Right lobe of liver (tissue), 6 donors: ENCODE measurements at regions not wholly inside any gene's neighbourhood (a gene's known extent, or its start where the extent isn't known, plus 50 kb on each side); places are given as distances from the start of the nearest gene placed in this dataset.

ENCODE experiments used
- ATAC-seq, 4 donors: fragments of 200-7000 bp; cut with Tn5 transposase; one replicate each; pipeline ENCODE4 v1.9.1; 2020; ENCODE audit warnings: mild to moderate bottlenecking in 4 of 4, moderate library complexity in 4 of 4
- DNase-seq, 3 donors: peaks; one replicate each; pipeline ENCODE4 v3.0.0-alpha.2; 2020
- H3K27ac ChIP-seq, 3 donors: fragments of 200-600 bp; one replicate each; pipeline ENCODE4 v1.8.0; 2022
- H3K27me3 ChIP-seq, 2 donors: fragments of 200-600 bp; one replicate each; pipeline ENCODE4 v1.8.0; 2022
- H3K36me3 ChIP-seq, 4 donors: fragments of 200-600 bp; sonication (generic) in 1 of 4; one replicate each; pipeline versions ENCODE4 v1.5.1 to v1.8.0; 2017 to 2022; ENCODE audit warnings: control low read depth in 1 of 4
- H3K4me1 ChIP-seq, 4 donors: fragments of 200-600 bp; sonication (generic) in 1 of 4; one replicate each; pipeline versions ENCODE4 v1.5.1 to v1.8.0; 2017 to 2022; ENCODE audit warnings: control low read depth in 1 of 4
- H3K4me3 ChIP-seq, 3 donors: fragments of 200-600 bp; one replicate each; pipeline ENCODE4 v1.8.0; 2022
- H3K9me3 ChIP-seq, 4 donors: fragments of 200-600 bp; sonication (generic) in 1 of 4; one replicate each; pipeline versions ENCODE4 v1.5.1 to v1.8.0; 2017 to 2022; ENCODE audit warnings: control low read depth in 1 of 4
- CTCF ChIP-seq, 4 donors: fragments of 200-600 bp in 3 of 4; fragments of 450-650 bp in 1 of 4; IDR thresholded peaks; one replicate each; pipeline versions ENCODE4 v1.5.1 to v1.8.0; 2016 to 2022; ENCODE audit warnings: antibody characterized with exemption in 4 of 4, mild to moderate bottlenecking in 2 of 4
- POLR2A ChIP-seq: fragments of 450-650 bp; IDR thresholded peaks from one replicate; pipeline ENCODE4 v1.6.1; 2017; ENCODE audit warnings: antibody characterized with exemption, mild to moderate bottlenecking
- WGBS: methylation state at CpG from one replicate; pipeline ENCODE4 v1.1.6; 2018; ENCODE audit warnings: low coverage, low lambda C conversion rate; ENCODE audit not compliant: insufficient coverage; ENCODE audit errors: missing lambda C conversion rate; 5-methylcytosine and 5-hydroxymethylcytosine counted together
- intact Hi-C, 2 donors: fragments of 100-400 bp; cut with DNase I; formaldehyde crosslinking; loops; one replicate each; pipeline versions ENCODE4 v1.11.2 to v1.14.1; 2022
- donor health status: DM: no; HTN: yes; CAD: no.
- donor health status: DM: no; HTN: no; CAD: no.
- donor health status: DM: no; HTN: no; CAD: no.
- donor health status: DM: no; HTN: yes; CAD: no.
- donor health status: DM: no; HTN: yes; CAD: no.

DNA sequence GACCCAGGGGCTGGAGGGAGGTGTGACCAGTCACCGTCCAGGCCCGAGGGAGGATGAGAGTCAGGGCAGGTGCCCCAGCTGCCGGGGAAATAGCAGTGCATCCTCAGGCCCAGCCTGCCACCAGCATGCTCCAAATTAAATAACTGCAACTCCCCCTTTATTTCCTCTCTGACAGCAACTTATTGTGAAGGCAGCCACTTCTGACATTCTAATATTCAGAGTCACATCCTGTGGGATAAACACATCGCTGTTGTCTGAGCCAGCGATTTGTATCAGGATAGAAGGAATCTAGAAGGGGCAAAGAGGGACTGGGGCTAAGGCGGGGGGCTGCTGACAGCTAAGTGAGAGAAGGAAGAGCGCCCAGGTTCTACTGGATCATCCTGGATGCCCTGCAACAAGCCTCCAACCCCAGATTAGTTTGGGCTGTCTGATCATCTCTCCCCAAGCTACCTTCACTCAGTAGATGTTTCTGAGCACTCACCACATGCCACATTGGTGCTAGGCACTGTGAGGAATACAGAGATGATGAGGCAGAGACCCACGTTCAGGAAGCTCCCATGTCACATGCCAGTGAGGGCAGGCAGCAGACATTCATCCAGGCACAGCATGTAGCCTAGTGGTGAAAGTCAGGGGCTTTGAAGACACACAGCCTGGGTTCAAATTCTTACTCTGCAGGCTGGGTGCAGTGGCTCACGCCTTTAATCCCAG lies 214.1 kb downstream of the BUD13 start:
- Histone ChIP-seq H3K4me1 (no peaks in the 10 kb centered on the region), H3K27me3 (no peaks in the 10 kb centered on the region), H3K27ac (no peak overlapping the region), H3K36me3 (no peaks in the 10 kb centered on the region), H3K4me3 (no peak overlapping the region), H3K9me3 (no peaks in the 10 kb centered on the region)
- no peak for ATAC-seq
- DNase-seq, result no peak
- WGBS, result 53% methylated on average over 5 of the region's 9 CpGs
- intact Hi-C loops, result no loop called here
- TF ChIP-seq CTCF (IDR thresholded peaks at IDR 0.05), result no peak
- TF ChIP-seq POLR2A, result no peak

DNA sequence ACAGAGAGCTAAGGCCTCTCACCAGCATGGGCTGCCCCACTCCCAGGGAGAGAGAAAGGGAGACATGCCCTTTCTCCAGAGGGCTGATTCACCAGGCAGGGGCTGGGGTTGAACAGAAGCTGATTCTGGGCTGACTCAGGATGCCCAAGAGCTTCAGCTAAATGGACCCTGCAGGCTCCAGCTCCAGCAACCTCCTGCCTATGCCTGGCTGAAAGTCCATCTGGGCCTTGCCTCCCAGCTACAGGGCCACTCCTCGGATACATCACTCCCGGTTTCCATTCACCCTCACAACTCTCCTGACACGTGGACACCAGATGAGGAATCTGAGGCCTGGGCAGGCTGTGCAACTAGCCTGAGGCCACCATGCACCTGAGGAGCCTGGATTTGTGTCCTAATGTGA lies 215.5 kb downstream of the BUD13 start:
- peak in 1 of 4 donors; percentile 7 for ATAC-seq
- H3K36me3 ChIP-seq, result no peaks in the 10 kb centered on the region
- 83% methylated on average over 2 of the region's 3 CpGs for WGBS

DNA sequence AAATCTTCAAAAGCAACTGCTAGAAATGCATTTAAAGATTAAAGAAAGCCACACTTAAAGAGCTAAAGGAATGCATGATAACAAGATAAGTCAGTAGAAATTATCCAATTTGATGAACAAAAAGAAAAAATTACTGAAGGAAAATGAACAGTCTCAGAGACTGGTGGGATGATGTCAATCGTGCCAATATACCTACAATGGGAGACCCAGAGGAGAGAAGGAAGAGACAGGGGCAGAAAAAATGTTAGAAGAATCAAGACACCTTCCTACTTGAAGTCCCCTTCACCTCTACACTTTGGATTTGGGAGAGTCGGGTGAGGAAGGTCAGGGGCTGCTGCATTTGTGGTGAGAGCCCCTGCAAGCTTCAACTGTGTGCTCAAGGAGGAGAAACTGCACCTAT lies 216.3 kb downstream of the BUD13 start:
- no peaks in the 10 kb centered on the region for H3K27me3 ChIP-seq
- DNase-seq (no peak), ATAC-seq (no peak)
- no peaks in the 10 kb centered on the region for H3K9me3 ChIP-seq
- 83% methylated on average over 2 of the region's 2 CpGs for whole genome bisulfite sequencing
- H3K36me3 ChIP-seq, result no peaks in the 10 kb centered on the region
- intact Hi-C loops, result no loop called here
- no peak overlapping the region for H3K27ac ChIP-seq
- TF ChIP-seq POLR2A (no peak), CTCF (IDR thresholded peaks at IDR 0.05) (no peak)
- no peak overlapping the region for H3K4me3 ChIP-seq
- no peaks in the 10 kb centered on the region for H3K4me1 ChIP-seq

More for the DNA sequence above, 215.5 kb downstream of the BUD13 start:
- Histone ChIP-seq H3K4me3 (no peak overlapping the region), H3K27ac (no peak overlapping the region), H3K27me3 (no peaks in the 10 kb centered on the region), H3K9me3 (no peaks in the 10 kb centered on the region), H3K4me1 (no peaks in the 10 kb centered on the region)
- DNase-seq, result no peak
- no peak for TF ChIP-seq POLR2A
- no peak for TF ChIP-seq CTCF (IDR thresholded peaks at IDR 0.05)
- intact Hi-C loops, result no loop called here

- Histone ChIP-seq H3K4me1 (no peaks in the 10 kb centered on the region), H3K9me3 (no peaks in the 10 kb centered on the region), H3K27ac (no peak overlapping the region), H3K4me3 (no peak overlapping the region), H3K27me3 (no peaks in the 10 kb centered on the region), H3K36me3 (no peaks in the 10 kb centered on the region)
- intact Hi-C loops, result no loop called here
- TF ChIP-seq CTCF (IDR thresholded peaks at IDR 0.05) (no peak), POLR2A (no peak)
- DNase-seq (no peak), ATAC-seq (no peak)
- 53% methylated on average over 5 of the region's 5 CpGs for WGBS
Measured at GRCh38 chr11:116553482-116553881, 219.3 kb downstream of the BUD13 start.
